Ectodermal cell (in vitro differentiated cells): ENCODE measurements at regions not wholly inside any gene's neighbourhood (a gene's known extent, or its start where the extent isn't known, plus 50 kb on each side); places are given as distances from the start of the nearest gene placed in this dataset.
"Not testable (repeated sequence)": the region's sequence is repeated elsewhere in the genome, so short reads cannot be mapped to it uniquely, and the experiment has no call there.

Source experiments
- H3K27ac ChIP-seq: 2 replicates; pipeline ENCODE4 v1.7.0; 2013; ENCODE audit warnings: mild to moderate bottlenecking, low read depth, low read length; ENCODE audit not compliant: insufficient read depth, poor library complexity, severe bottlenecking
- H3K27me3 ChIP-seq: 2 replicates; pipeline ENCODE4 v1.7.0; 2013; ENCODE audit warnings: mild to moderate bottlenecking, low read length; ENCODE audit not compliant: insufficient read depth, control insufficient read depth, poor library complexity, severe bottlenecking
- H3K36me3 ChIP-seq: one replicate; pipeline ENCODE4 v1.7.0; 2013; ENCODE audit warnings: low read length; ENCODE audit not compliant: control insufficient read depth, insufficient read depth
- H3K4me1 ChIP-seq: one replicate; pipeline ENCODE4 v1.7.0; 2013; ENCODE audit warnings: low read length; ENCODE audit not compliant: control insufficient read depth, insufficient read depth
- H3K4me3 ChIP-seq: 2 replicates; pipeline ENCODE4 v1.7.0; 2013; ENCODE audit warnings: low read depth, low read length, control low read depth; ENCODE audit not compliant: insufficient read depth
- H3K9me3 ChIP-seq: 2 replicates; pipeline ENCODE4 v1.7.0; 2013; ENCODE audit warnings: mild to moderate bottlenecking, low read length, moderate library complexity; ENCODE audit not compliant: control insufficient read depth
- WGBS, 2 experiments: methylation state at CpG; one replicate each; pipeline ENCODE4 v1.1.7; 2013; ENCODE audit warnings: missing lambda C conversion rate in 2 of 2; 5-methylcytosine and 5-hydroxymethylcytosine counted together

DNA sequence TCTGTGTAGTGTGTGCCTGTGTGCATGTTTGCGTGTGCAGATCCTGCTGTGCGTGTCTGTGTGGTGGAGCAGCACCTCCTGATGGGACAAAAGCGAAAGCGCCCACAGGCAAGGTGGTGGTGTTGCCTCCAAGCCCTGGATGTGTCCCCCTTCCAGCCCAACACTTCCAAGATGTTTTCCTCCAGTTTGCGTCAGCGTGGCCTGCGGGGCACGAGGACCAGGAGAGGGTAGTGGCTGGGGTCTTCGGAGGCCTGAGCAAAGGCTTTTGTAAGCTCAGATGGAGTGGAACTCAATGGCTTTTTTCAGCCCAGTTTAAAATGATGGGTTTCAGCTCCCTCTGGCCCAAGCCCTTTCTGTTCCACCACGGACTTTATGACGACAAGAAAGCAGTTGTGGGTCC is 209.5 kb downstream of the IRX2 start:
- Histone ChIP-seq H3K4me3 (no peak overlapping the region), H3K27me3 (no peaks in the 10 kb centered on the region), H3K27ac (no peak overlapping the region), H3K36me3 (no peaks in the 10 kb centered on the region), H3K9me3 (no peaks in the 10 kb centered on the region), H3K4me1 (peaks cover 14% of the 10 kb centered on the region)
- 94 to 97% methylated on average over 11 of the region's 11 CpGs for WGBS, 2 experiments

DNA sequence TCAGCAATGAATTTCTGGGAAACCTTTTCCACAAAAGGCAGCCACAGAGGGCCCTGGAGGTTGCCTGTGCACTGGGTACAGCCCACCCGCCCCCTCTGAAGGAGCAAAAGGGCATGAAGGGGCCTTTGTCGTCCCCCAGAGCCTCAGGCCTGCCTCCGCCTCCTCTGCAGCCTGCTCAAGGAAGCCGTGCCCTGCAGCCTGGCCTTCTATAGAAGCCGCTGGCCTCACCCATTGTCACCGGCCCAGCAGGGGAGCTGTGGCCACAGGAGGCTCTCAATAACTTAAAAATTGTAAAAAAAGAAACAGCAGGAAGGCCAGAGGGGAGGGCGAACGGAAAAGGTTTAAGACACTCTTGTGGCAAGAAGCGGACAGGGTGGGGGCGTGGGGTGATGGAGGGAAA is 213.3 kb downstream of the IRX2 start:
- peaks cover 26% of the 10 kb centered on the region for H3K4me1 ChIP-seq
- H3K4me3 ChIP-seq, result no peak overlapping the region
- no peaks in the 10 kb centered on the region for H3K36me3 ChIP-seq
- no peaks in the 10 kb centered on the region for H3K27me3 ChIP-seq
- no peaks in the 10 kb centered on the region for H3K9me3 ChIP-seq
- WGBS, 2 experiments, result 2 to 3% methylated on average over 10 of the region's 10 CpGs
- peak overlapping the region; percentile 87 for H3K27ac ChIP-seq

DNA sequence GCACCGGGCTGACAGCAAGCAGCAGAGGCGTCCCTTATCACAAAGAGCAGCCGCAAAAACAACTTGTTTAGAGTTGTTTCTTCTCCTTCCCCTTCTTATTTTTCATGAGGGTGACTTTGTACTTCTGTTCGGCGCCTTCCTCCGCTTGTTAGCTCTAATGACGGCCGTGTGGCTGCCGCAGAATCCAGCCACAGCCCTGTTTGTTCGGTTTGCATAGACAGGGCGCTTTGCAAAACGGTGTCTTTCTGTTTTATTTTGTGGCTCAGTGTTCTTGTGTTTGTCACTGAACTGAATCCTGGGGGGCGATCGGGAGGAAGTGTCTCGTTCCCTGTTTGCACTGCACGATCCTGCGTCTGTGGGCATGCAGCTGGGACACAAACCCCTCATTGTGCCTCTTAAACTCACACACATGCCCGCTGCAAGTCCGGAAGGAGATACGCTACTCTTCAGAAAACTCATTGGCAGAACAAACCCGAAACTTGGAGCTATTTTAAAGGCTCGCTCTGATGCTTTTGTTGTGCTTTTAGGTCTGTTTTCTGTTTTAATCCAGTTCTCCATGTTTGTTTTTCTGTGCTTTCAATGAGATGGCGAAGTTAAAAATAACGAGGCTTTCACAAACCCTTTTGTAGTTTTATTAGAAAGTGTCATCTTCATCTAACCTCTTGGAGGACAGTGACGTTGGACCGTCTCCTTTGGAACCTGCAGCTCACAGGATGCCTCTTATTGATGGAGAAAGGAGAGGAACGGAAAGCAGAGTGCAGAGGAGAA is 213.9 kb downstream of the IRX2 start:
- WGBS, 2 experiments, result 67 to 69% methylated on average over 27 of the region's 27 CpGs
- peaks cover 26% of the 10 kb centered on the region for H3K4me1 ChIP-seq
- no peaks in the 10 kb centered on the region for H3K9me3 ChIP-seq
- H3K36me3 ChIP-seq, result no peaks in the 10 kb centered on the region
- no peaks in the 10 kb centered on the region for H3K27me3 ChIP-seq
- peak overlapping the region; percentile 87 for H3K27ac ChIP-seq
- H3K4me3 ChIP-seq, result no peak overlapping the region

DNA sequence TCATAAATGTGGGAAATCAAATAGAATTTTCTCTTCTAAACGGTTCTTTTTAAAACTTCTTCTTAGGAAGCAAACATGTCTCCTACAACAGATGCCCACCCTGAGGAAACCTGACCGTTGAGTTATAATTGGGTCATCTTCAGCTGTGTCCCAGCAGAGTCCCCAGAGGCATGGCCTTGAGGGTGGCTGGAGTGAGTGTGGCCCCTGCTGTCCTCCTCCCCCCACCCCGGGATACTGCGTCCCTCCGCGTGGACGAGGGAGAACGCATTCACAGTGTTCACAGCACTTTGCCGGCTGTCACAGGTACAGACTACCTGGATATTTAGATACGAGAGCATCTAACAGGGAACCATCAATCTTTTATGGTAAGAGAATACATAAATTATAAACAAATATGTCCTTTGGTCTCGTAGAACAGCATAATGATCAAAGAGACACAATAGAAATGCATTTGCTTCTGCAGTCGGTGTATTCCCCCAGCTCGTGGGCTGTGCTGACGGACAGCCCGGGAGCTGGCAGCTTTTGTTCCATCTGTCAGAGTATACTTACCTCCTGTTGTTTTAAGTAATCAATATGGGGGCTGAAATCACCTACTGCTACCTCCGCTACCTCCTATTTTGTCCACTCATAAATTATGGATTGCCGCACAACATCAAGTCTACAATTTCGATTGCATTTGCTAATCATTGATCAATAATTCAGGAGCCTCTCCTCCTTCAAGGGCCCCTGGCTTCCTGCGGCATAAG is 214.7 kb downstream of the IRX2 start:
- WGBS, 2 experiments, result 62 to 66% methylated on average over 19 of the region's 19 CpGs
- H3K4me1 ChIP-seq, result peaks cover 26% of the 10 kb centered on the region
- no peak overlapping the region for H3K4me3 ChIP-seq

DNA sequence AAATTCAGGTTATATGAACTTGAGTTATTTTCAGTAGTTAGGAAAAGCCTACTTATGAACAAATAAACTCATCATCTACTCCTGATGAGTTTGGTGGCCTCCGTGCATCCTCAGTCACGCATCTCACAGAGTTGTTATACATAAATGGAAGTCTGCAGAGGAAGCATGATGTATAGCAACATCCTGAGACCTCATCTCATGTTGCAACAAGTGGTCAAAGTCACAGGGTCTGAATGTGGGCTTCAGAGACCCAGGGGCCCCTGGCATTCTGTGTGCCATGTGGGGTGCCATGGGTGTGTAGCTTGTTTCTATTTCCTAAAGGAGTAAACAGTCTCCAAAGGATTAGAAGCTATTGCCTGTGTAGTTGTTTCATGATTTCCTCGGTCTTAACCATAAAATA is 216.5 kb downstream of the IRX2 start:
- no peak overlapping the region for H3K4me3 ChIP-seq
- H3K9me3 ChIP-seq, result no peaks in the 10 kb centered on the region
- H3K27ac ChIP-seq, result no peak overlapping the region
- no peaks in the 10 kb centered on the region for H3K36me3 ChIP-seq
- H3K4me1 ChIP-seq, result peaks cover 26% of the 10 kb centered on the region
- WGBS, 2 experiments, result 97 to 100% methylated on average over 3 of the region's 3 CpGs
- no peaks in the 10 kb centered on the region for H3K27me3 ChIP-seq

More for the DNA sequence above, 214.7 kb downstream of the IRX2 start:
- Histone ChIP-seq H3K9me3 (no peaks in the 10 kb centered on the region), H3K27ac (peak overlapping the region; percentile 87), H3K27me3 (no peaks in the 10 kb centered on the region), H3K36me3 (no peaks in the 10 kb centered on the region)

DNA sequence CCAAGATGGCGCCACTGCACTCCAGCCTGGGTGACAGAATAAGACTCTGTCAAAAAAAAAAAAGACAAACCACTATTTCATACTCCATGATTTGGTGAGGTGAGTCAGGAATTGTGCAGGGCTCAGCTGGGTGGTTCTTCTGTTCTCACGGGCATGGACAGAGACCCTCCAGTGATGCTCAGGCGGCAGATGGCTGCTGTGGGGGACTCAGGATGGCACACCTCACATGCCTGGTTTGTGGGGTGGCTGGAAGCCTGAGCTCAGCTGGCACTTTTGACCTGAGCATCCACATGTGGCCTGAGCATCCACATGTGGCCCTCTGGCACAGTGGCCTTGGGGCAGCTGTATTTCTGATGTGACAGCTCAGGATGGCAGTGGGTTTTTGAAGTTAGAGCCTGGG is 217.2 kb downstream of the IRX2 start:
- Histone ChIP-seq H3K27ac (no peak overlapping the region), H3K36me3 (no peaks in the 10 kb centered on the region), H3K9me3 (no peaks in the 10 kb centered on the region), H3K27me3 (no peaks in the 10 kb centered on the region), H3K4me1 (peaks cover 26% of the 10 kb centered on the region), H3K4me3 (no peak overlapping the region)
- whole genome bisulfite sequencing, 2 experiments, result 73 to 79% methylated on average over 3 of the region's 3 CpGs

DNA sequence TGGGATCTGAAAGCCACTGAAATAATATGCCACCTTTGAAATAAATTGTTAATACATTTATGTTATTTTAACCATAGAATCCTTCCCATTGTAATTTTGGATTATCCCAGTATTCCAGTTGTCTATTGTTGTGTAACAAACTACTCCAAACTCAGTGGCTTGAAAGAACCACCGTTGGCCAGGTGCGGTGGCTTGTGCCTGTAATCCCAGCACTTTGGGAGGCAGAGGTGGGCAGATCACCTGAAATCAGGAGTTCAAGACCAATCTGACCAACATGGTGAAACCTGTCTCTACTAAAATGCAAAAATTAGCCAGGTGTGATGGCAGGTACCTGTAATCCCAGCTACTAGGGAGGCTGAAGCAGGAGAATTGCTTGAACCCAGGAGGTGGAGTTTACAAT is 217.6 kb downstream of the IRX2 start:
- H3K27me3 ChIP-seq, H3K4me3 ChIP-seq, H3K36me3 ChIP-seq, H3K27ac ChIP-seq, H3K9me3 ChIP-seq: not testable (repeated sequence)
- H3K4me1 ChIP-seq, result peaks cover 24% of the 10 kb centered on the region
- 66% methylated on average over 2 of the region's 2 CpGs for WGBS, 2 experiments

DNA sequence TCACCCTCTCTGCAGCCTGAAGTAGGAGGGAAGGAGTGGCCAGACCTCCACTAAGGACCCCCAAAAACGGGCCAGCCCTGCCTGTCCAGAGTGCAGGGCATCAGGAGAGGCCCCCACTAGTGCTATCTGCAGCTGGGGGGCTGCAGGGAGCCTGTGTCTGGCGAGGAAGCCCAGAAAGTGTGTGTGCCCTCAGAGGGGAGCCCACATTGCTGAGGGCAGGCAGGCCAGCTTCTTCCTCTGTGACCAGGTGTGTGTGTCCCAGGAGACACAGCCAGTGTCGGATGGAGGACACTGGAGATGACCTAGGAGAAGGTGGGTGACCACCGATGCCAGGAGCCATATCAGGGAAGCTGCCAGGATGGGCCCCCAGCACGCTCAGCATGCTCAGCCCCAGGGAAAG is 218.7 kb downstream of the IRX2 start:
- Histone ChIP-seq H3K27ac (no peak overlapping the region), H3K9me3 (no peaks in the 10 kb centered on the region), H3K4me1 (peaks cover 17% of the 10 kb centered on the region), H3K36me3 (no peaks in the 10 kb centered on the region), H3K4me3 (no peak overlapping the region), H3K27me3 (no peaks in the 10 kb centered on the region)
- WGBS, 2 experiments, result 80 to 83% methylated on average over 5 of the region's 5 CpGs

DNA sequence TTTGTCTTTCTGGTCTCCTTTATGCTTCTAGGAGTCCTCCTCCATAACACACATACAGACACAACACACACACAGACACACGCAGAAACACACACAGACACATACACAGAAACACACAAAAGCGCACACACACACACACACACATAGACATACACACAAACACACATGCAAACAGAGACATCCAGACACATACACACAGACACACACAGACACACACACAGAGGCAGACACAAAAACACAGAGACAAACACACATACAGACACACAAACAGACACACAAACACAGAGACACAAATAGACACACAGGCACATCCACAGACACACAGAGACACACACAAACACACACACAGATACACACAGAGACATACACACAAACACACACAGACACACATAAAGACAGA is 220.2 kb downstream of the IRX2 start:
- H3K4me3 ChIP-seq, result no peak overlapping the region
- H3K27ac ChIP-seq, result no peak overlapping the region
- peaks cover 5% of the 10 kb centered on the region for H3K4me1 ChIP-seq
- H3K27me3 ChIP-seq, result no peaks in the 10 kb centered on the region
- no peaks in the 10 kb centered on the region for H3K9me3 ChIP-seq
- WGBS, 2 experiments, result 73 to 86% methylated on average over 2 of the region's 2 CpGs
- H3K36me3 ChIP-seq, result no peaks in the 10 kb centered on the region

DNA sequence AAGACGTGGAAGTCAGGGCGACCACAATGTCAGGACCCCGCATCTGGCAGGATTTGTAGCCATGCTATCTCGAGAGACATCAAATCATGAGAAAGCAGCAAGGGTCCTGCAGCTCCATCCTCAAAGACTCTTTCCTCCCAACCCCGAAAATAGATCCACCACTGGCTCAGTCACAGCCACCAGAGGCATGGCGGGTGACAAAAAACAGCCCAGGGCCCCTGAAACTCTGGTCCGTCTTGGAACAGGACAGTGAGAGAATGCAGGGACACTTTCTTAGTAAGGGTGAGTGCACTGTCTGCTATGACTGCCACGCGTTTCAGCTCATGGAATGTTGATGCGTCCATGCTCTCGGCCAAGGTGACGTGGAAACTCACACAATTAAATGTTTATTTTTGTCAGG is 220.9 kb downstream of the IRX2 start:
- Histone ChIP-seq H3K9me3 (no peaks in the 10 kb centered on the region), H3K27ac (no peak overlapping the region), H3K4me3 (no peak overlapping the region), H3K36me3 (no peaks in the 10 kb centered on the region), H3K27me3 (no peaks in the 10 kb centered on the region), H3K4me1 (no peaks in the 10 kb centered on the region)
- 86 to 87% methylated on average over 12 of the region's 12 CpGs for WGBS, 2 experiments
